Adrenal gland (tissue), 5 donors: ENCODE measurements at regions not wholly inside any gene's neighbourhood (a gene's known extent, or its start where the extent isn't known, plus 50 kb on each side); places are given as distances from the start of the nearest gene placed in this dataset.

Source experiments
- POLR2A ChIP-seq, 2 donors: fragments of 450-650 bp; IDR thresholded peaks; one replicate each; pipeline ENCODE4 v1.6.1; 2017; ENCODE audit warnings: antibody characterized with exemption in 2 of 2, mild to moderate bottlenecking in 2 of 2, moderate library complexity in 1 of 2
- TF ChIP-seq, protein P1 (sequence below), 6 experiments: fragments of 450-650 bp in 4 of 6; fragments of 200-600 bp in 2 of 6; sonication (generic) in 1 of 6; IDR thresholded peaks; 1 replicate in 5 of 6; 2 replicates in 1 of 6; pipeline versions ENCODE4 v1.5.1 to v1.8.0; 2016 to 2021; ENCODE audit warnings: antibody characterized with exemption in 6 of 6, mild to moderate bottlenecking in 2 of 6, moderate library complexity in 1 of 6
- donor health status: DM: no; HTN: no; CAD: no.

DNA sequence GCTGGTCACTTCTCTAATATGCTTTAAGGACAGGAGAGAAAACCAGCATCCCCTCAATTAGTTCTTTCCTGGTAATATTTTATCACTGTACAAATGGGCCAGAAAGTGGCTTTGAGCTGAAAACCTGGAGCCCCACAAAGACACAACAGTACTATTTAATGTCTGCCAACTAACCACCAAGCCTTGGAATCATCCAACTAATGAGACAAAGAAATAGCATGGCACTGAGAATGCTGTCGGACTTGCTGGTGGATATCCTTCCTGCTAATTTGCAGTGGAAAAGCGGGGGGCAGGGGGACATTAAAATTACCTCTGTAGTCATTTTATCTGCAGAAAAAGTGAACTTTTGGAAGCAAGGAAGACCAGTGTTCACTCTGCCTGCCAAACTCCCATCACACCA, 288.5 kb downstream of the KBTBD8 start:
- TF ChIP-seq, protein P1, sequence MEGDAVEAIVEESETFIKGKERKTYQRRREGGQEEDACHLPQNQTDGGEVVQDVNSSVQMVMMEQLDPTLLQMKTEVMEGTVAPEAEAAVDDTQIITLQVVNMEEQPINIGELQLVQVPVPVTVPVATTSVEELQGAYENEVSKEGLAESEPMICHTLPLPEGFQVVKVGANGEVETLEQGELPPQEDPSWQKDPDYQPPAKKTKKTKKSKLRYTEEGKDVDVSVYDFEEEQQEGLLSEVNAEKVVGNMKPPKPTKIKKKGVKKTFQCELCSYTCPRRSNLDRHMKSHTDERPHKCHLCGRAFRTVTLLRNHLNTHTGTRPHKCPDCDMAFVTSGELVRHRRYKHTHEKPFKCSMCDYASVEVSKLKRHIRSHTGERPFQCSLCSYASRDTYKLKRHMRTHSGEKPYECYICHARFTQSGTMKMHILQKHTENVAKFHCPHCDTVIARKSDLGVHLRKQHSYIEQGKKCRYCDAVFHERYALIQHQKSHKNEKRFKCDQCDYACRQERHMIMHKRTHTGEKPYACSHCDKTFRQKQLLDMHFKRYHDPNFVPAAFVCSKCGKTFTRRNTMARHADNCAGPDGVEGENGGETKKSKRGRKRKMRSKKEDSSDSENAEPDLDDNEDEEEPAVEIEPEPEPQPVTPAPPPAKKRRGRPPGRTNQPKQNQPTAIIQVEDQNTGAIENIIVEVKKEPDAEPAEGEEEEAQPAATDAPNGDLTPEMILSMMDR (IDR thresholded peaks at IDR 0.05): no peak
- TF ChIP-seq POLR2A (IDR thresholded peaks at IDR 0.05): no peak
